Gastrocnemius medialis (tissue), 4 donors: ENCODE measurements at regions not wholly inside any gene's neighbourhood (a gene's known extent, or its start where the extent isn't known, plus 50 kb on each side); places are given as distances from the start of the nearest gene placed in this dataset.
"Not testable (repeated sequence)": the region's sequence is repeated elsewhere in the genome, so short reads cannot be mapped to it uniquely, and the experiment has no call there.

ENCODE experiments used
- ATAC-seq, 2 donors: fragments of 150-250 bp; one replicate each; pipeline ENCODE4 v1.9.1; 2016
- DNase-seq, 2 donors: peaks; one replicate each; pipeline ENCODE4 v3.0.0-alpha.2; 2019
- H3K27ac ChIP-seq, 4 donors: fragments of 200-600 bp; sonication (generic); 1 replicate in 1 of 4; 2 replicates in 3 of 4; pipeline ENCODE4 v1.5.1; 2016 to 2018; ENCODE audit warnings: mild to moderate bottlenecking in 2 of 4, moderate library complexity in 1 of 4
- H3K27me3 ChIP-seq, 3 donors: fragments of 200-600 bp; sonication (generic) in 2 of 3; 1 replicate in 1 of 3; 2 replicates in 2 of 3; pipeline versions ENCODE4 v1.5.1 to v1.6.0; 2016 to 2019; ENCODE audit warnings: mild to moderate bottlenecking in 1 of 3, moderate library complexity in 1 of 3
- H3K36me3 ChIP-seq, 2 donors: fragments of 200-600 bp; sonication (generic) in 1 of 2; one replicate each; pipeline ENCODE4 v1.5.1; 2017 to 2018
- H3K4me1 ChIP-seq, 2 donors: fragments of 200-600 bp; sonication (generic) in 1 of 2; one replicate each; pipeline ENCODE4 v1.5.1; 2016 to 2017; ENCODE audit warnings: mild to moderate bottlenecking in 2 of 2
- H3K4me3 ChIP-seq, 4 donors: fragments of 200-600 bp; sonication (generic) in 3 of 4; 1 replicate in 1 of 4; 2 replicates in 3 of 4; pipeline ENCODE4 v1.5.1; 2016 to 2019; ENCODE audit warnings: mild to moderate bottlenecking in 2 of 4
- H3K9me3 ChIP-seq, 3 donors: fragments of 200-600 bp; sonication (generic) in 2 of 3; 1 replicate in 1 of 3; 2 replicates in 2 of 3; pipeline ENCODE4 v1.5.1; 2016 to 2019
- POLR2A ChIP-seq, 2 donors: fragments of 450-650 bp; IDR thresholded peaks; one replicate each; pipeline ENCODE4 v1.6.1; 2017; ENCODE audit warnings: antibody characterized with exemption in 2 of 2, mild to moderate bottlenecking in 2 of 2, moderate library complexity in 2 of 2
- in situ Hi-C, 4 donors: fragments of 200-750 bp; cut with MboI; loops; one replicate each; pipeline versions ENCODE4 v1.15.0 to v1.8.0; 2017; ENCODE audit warnings: low sequenced_read_pairs in 4 of 4
- intact Hi-C: fragments of 100-400 bp; cut with DNase I; formaldehyde crosslinking; loops from one replicate; pipeline ENCODE4 v1.15.1; 2023; ENCODE audit warnings: low total_unique reads
- TF ChIP-seq, protein P1 (sequence below), 5 experiments: fragments of 450-650 bp in 3 of 5; fragments of 200-600 bp in 2 of 5; sonication (generic) in 2 of 5; IDR thresholded peaks in 4 of 5; conservative IDR thresholded peaks in 1 of 5; 1 replicate in 4 of 5; 2 replicates in 1 of 5; pipeline ENCODE4 v1.5.1; 2016 to 2019; ENCODE audit warnings: antibody characterized with exemption in 5 of 5, mild to moderate bottlenecking in 3 of 5, moderate library complexity in 3 of 5

GRCh38 chr4:132094017-132094416 is 1055.1 kb upstream of the PCDH10 start:
- TF ChIP-seq POLR2A (IDR thresholded peaks at IDR 0.05), result no peak
- TF ChIP-seq, protein P1, sequence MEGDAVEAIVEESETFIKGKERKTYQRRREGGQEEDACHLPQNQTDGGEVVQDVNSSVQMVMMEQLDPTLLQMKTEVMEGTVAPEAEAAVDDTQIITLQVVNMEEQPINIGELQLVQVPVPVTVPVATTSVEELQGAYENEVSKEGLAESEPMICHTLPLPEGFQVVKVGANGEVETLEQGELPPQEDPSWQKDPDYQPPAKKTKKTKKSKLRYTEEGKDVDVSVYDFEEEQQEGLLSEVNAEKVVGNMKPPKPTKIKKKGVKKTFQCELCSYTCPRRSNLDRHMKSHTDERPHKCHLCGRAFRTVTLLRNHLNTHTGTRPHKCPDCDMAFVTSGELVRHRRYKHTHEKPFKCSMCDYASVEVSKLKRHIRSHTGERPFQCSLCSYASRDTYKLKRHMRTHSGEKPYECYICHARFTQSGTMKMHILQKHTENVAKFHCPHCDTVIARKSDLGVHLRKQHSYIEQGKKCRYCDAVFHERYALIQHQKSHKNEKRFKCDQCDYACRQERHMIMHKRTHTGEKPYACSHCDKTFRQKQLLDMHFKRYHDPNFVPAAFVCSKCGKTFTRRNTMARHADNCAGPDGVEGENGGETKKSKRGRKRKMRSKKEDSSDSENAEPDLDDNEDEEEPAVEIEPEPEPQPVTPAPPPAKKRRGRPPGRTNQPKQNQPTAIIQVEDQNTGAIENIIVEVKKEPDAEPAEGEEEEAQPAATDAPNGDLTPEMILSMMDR (IDR thresholded peaks at IDR 0.05 in 4 of 5, conservative IDR thresholded peaks at IDR 0.05 in 1 of 5), result no peak
- no peak for DNase-seq
- intact Hi-C loops, result no loop called here
- no peaks in the 10 kb centered on the region for H3K9me3 ChIP-seq
- no peak overlapping the region for H3K27ac ChIP-seq
- no peaks in the 10 kb centered on the region for H3K4me1 ChIP-seq
- H3K36me3 ChIP-seq, result no peaks in the 10 kb centered on the region
- in situ Hi-C loops, result no loop called here
- H3K4me3 ChIP-seq, result no peak overlapping the region
- no peaks in the 10 kb centered on the region for H3K27me3 ChIP-seq
- ATAC-seq, result no peak

- no peaks in the 10 kb centered on the region for H3K9me3 ChIP-seq
- no peak overlapping the region for H3K4me3 ChIP-seq
- no peak for DNase-seq
- intact Hi-C loops (no loop called here), in situ Hi-C loops (no loop called here)
- no peak for ATAC-seq
- TF ChIP-seq POLR2A (IDR thresholded peaks at IDR 0.05), result no peak
- TF ChIP-seq, protein P1 (IDR thresholded peaks at IDR 0.05 in 4 of 5, conservative IDR thresholded peaks at IDR 0.05 in 1 of 5), result no peak
- no peaks in the 10 kb centered on the region for H3K36me3 ChIP-seq
- H3K27ac ChIP-seq, result no peak overlapping the region
- H3K4me1 ChIP-seq, result no peaks in the 10 kb centered on the region
- H3K27me3 ChIP-seq, result no peaks in the 10 kb centered on the region
Measured at GRCh38 chr4:132097041-132097440, 1052.1 kb upstream of the PCDH10 start.

- Histone ChIP-seq H3K4me1 (no peaks in the 10 kb centered on the region), H3K36me3 (no peaks in the 10 kb centered on the region), H3K27me3 (no peaks in the 10 kb centered on the region), H3K9me3 (no peaks in the 10 kb centered on the region), H3K27ac (no peak overlapping the region), H3K4me3 (no peak overlapping the region)
- ATAC-seq (no peak), DNase-seq (no peak)
- no peak for TF ChIP-seq POLR2A (IDR thresholded peaks at IDR 0.05)
- TF ChIP-seq, protein P1 (IDR thresholded peaks at IDR 0.05 in 4 of 5, conservative IDR thresholded peaks at IDR 0.05 in 1 of 5), result no peak
- intact Hi-C loops (no loop called here), in situ Hi-C loops (no loop called here)
Measured at GRCh38 chr4:132101526-132101925, 1047.6 kb upstream of the PCDH10 start.

GRCh38 chr4:132108784-132109183 is 1040.3 kb upstream of the PCDH10 start:
- TF ChIP-seq, protein P1 (IDR thresholded peaks at IDR 0.05 in 4 of 5, conservative IDR thresholded peaks at IDR 0.05 in 1 of 5), result no peak
- TF ChIP-seq POLR2A (IDR thresholded peaks at IDR 0.05), result no peak
- intact Hi-C loops (no loop called here), in situ Hi-C loops (no loop called here)
- no peak overlapping the region for H3K27ac ChIP-seq
- H3K36me3 ChIP-seq, result no peaks in the 10 kb centered on the region
- no peaks in the 10 kb centered on the region for H3K9me3 ChIP-seq
- no peaks in the 10 kb centered on the region for H3K4me1 ChIP-seq
- DNase-seq (no peak), ATAC-seq (no peak)
- H3K27me3 ChIP-seq, result no peaks in the 10 kb centered on the region
- no peak overlapping the region for H3K4me3 ChIP-seq

GRCh38 chr4:132114885-132115284 is 1034.2 kb upstream of the PCDH10 start:
- H3K36me3 ChIP-seq, result no peaks in the 10 kb centered on the region
- no peak for TF ChIP-seq POLR2A (IDR thresholded peaks at IDR 0.05)
- TF ChIP-seq, protein P1 (IDR thresholded peaks at IDR 0.05 in 4 of 5, conservative IDR thresholded peaks at IDR 0.05 in 1 of 5), result no peak
- no peak for ATAC-seq
- intact Hi-C loops, result no loop called here
- no peaks in the 10 kb centered on the region for H3K9me3 ChIP-seq
- H3K4me1 ChIP-seq, result no peaks in the 10 kb centered on the region
- no peak overlapping the region for H3K4me3 ChIP-seq
- DNase-seq, result no peak
- H3K27ac ChIP-seq, result no peak overlapping the region
- in situ Hi-C loops, result no loop called here
- no peaks in the 10 kb centered on the region for H3K27me3 ChIP-seq

GRCh38 chr4:132122741-132123140 is 1026.4 kb upstream of the PCDH10 start:
- intact Hi-C loops, result not testable (repeated sequence)

More at GRCh38 chr4:132122741-132123140, 1026.4 kb upstream of the PCDH10 start:
- ATAC-seq, H3K9me3 ChIP-seq, H3K27me3 ChIP-seq, H3K27ac ChIP-seq, H3K36me3 ChIP-seq, H3K4me1 ChIP-seq, H3K4me3 ChIP-seq, in situ Hi-C loops, DNase-seq: not testable (repeated sequence)
